ENCODE measurements at regions not wholly inside any gene's neighbourhood (a gene's known extent, or its start where the extent isn't known, plus 50 kb on each side); places are given as distances from the start of the nearest gene placed in this dataset.

DNA sequence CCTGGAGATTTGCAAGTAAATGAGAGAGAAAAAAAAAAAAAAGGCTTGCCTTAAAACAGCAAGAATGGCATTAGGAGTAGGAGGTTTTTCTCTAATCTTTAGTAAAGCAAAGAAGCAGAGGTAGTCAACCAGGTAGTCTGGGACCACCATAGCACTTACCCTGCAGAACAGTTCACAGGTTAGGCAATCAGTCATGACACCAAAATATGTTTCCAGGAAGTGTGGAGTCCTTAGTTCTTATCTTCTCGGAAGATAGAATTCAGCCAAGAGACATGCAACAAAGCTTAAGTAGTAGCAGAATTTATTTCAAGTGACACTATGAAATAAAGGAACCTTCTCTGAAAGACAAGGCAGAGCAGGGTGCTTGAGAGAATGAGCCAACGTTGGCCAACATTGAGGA lies 295.8 kb downstream of the IPO8 start:
- TF ChIP-seq ZNF335 (tag by site-specific recombination; conservative IDR thresholded peaks at IDR 0.05) (no peak), SETDB1 (IDR thresholded peaks at IDR 0.05; ENCODE audit: insufficient read length, low read length) (no peak), WT1 (tag by site-specific recombination; IDR thresholded peaks at IDR 0.05) (no peak), ZNF37A (tag by site-specific recombination; IDR thresholded peaks at IDR 0.05) (no peak), TCF7L2 (IDR thresholded peaks at IDR 0.05; ENCODE audit: borderline replicate concordance, low read depth, low read length) (no peak), ZNF138 (tag by site-specific recombination; IDR thresholded peaks at IDR 0.05; ENCODE audit: borderline replicate concordance) (no peak), ZNF184 (tag by site-specific recombination; IDR thresholded peaks at IDR 0.05) (no peak), ZNF548 (tag by site-specific recombination; IDR thresholded peaks at IDR 0.05) (no peak), ZNF416 (tag by site-specific recombination; IDR thresholded peaks at IDR 0.05) (no peak), SP2 (tag by site-specific recombination; IDR thresholded peaks at IDR 0.05) (no peak)
- TF ChIP-seq, protein P1, sequence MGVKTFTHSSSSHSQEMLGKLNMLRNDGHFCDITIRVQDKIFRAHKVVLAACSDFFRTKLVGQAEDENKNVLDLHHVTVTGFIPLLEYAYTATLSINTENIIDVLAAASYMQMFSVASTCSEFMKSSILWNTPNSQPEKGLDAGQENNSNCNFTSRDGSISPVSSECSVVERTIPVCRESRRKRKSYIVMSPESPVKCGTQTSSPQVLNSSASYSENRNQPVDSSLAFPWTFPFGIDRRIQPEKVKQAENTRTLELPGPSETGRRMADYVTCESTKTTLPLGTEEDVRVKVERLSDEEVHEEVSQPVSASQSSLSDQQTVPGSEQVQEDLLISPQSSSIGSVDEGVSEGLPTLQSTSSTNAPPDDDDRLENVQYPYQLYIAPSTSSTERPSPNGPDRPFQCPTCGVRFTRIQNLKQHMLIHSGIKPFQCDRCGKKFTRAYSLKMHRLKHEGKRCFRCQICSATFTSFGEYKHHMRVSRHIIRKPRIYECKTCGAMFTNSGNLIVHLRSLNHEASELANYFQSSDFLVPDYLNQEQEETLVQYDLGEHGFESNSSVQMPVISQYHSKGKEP (tag by site-specific recombination; IDR thresholded peaks at IDR 0.05) = no peak
- TF ChIP-seq, protein P2, sequence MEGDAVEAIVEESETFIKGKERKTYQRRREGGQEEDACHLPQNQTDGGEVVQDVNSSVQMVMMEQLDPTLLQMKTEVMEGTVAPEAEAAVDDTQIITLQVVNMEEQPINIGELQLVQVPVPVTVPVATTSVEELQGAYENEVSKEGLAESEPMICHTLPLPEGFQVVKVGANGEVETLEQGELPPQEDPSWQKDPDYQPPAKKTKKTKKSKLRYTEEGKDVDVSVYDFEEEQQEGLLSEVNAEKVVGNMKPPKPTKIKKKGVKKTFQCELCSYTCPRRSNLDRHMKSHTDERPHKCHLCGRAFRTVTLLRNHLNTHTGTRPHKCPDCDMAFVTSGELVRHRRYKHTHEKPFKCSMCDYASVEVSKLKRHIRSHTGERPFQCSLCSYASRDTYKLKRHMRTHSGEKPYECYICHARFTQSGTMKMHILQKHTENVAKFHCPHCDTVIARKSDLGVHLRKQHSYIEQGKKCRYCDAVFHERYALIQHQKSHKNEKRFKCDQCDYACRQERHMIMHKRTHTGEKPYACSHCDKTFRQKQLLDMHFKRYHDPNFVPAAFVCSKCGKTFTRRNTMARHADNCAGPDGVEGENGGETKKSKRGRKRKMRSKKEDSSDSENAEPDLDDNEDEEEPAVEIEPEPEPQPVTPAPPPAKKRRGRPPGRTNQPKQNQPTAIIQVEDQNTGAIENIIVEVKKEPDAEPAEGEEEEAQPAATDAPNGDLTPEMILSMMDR (tag by site-specific recombination; IDR thresholded peaks at IDR 0.05) = no peak
- TF ChIP-seq, protein P3, sequence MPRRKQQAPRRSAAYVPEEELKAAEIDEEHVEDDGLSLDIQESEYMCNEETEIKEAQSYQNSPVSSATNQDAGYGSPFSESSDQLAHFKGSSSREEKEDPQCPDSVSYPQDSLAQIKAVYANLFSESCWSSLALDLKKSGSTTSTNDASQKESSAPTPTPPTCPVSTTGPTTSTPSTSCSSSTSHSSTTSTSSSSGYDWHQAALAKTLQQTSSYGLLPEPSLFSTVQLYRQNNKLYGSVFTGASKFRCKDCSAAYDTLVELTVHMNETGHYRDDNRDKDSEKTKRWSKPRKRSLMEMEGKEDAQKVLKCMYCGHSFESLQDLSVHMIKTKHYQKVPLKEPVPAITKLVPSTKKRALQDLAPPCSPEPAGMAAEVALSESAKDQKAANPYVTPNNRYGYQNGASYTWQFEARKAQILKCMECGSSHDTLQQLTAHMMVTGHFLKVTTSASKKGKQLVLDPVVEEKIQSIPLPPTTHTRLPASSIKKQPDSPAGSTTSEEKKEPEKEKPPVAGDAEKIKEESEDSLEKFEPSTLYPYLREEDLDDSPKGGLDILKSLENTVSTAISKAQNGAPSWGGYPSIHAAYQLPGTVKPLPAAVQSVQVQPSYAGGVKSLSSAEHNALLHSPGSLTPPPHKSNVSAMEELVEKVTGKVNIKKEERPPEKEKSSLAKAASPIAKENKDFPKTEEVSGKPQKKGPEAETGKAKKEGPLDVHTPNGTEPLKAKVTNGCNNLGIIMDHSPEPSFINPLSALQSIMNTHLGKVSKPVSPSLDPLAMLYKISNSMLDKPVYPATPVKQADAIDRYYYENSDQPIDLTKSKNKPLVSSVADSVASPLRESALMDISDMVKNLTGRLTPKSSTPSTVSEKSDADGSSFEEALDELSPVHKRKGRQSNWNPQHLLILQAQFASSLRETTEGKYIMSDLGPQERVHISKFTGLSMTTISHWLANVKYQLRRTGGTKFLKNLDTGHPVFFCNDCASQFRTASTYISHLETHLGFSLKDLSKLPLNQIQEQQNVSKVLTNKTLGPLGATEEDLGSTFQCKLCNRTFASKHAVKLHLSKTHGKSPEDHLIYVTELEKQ (tag by site-specific recombination; IDR thresholded peaks at IDR 0.05; ENCODE audit: borderline replicate concordance) = no peak

Measured in HEK293 (cell line).